MCF 10A (cell line): ENCODE measurements at regions not wholly inside any gene's neighbourhood (a gene's known extent, or its start where the extent isn't known, plus 50 kb on each side); places are given as distances from the start of the nearest gene placed in this dataset.

Experiments
- BruUV-seq: library from RNA; stranded (reverse); fragments of 400-500 nt; replicated peaks from 2 replicates; lab custom pipeline; 2021; lab: Mats Ljungman, UMichigan
- CTCF ChIA-PET: fragments of 300-600 bp; sonication (Branson Sonifier 250); formaldehyde crosslinking; extraction: SDS; loops from one replicate; lab custom pipeline; 2021; ENCODE audit warnings: antibody characterized with exemption, inconsistent platforms; lab: Yijun Ruan, JAX
- POLR2A ChIA-PET: fragments of 300-600, 350-650 bp; sonication (Branson Sonifier 250); formaldehyde crosslinking; extraction: SDS; loops from one replicate; lab custom pipeline; 2020; ENCODE audit warnings: antibody characterized with exemption, inconsistent platforms; lab: Yijun Ruan, JAX
- DNase-seq: peaks from one replicate; pipeline ENCODE4 v3.0.0-alpha.2; 2018; ENCODE audit not compliant: unreplicated experiment
- H3K27ac Mint-ChIP-seq: one replicate; pipeline ENCODE4 v1.8.0; 2022; ENCODE audit warnings: mild to moderate bottlenecking, low read depth, mixed read lengths; ENCODE audit not compliant: unreplicated experiment
- H3K27me3 Mint-ChIP-seq: one replicate; pipeline ENCODE4 v1.8.0; 2022; ENCODE audit warnings: mixed read lengths; ENCODE audit not compliant: insufficient read depth, unreplicated experiment
- H3K36me3 Mint-ChIP-seq: one replicate; pipeline ENCODE4 v1.8.0; 2022; ENCODE audit warnings: mild to moderate bottlenecking, moderate library complexity, mixed read lengths; ENCODE audit not compliant: insufficient read depth, unreplicated experiment
- H3K4me1 Mint-ChIP-seq: one replicate; pipeline ENCODE4 v1.8.0; 2022; ENCODE audit warnings: mixed read lengths; ENCODE audit not compliant: insufficient read depth, unreplicated experiment
- H3K4me3 Mint-ChIP-seq: one replicate; pipeline ENCODE4 v1.8.0; 2022; ENCODE audit warnings: mild to moderate bottlenecking, moderate library complexity, mixed read lengths; ENCODE audit not compliant: unreplicated experiment
- H3K9me3 Mint-ChIP-seq: one replicate; pipeline ENCODE4 v1.8.0; 2022; ENCODE audit warnings: mixed read lengths; ENCODE audit not compliant: unreplicated experiment
- CTCF ChIP-seq: fragments of 200-600 bp; IDR thresholded peaks from one replicate; pipeline ENCODE4 v1.8.0; 2022; ENCODE audit warnings: antibody characterized with exemption, mild to moderate bottlenecking; ENCODE audit not compliant: unreplicated experiment
- intact Hi-C: fragments of 100-400 bp; cut with micrococcal nuclease; formaldehyde crosslinking; loops from 2 replicates; pipeline ENCODE4 v1.14.1; 2022

- intact Hi-C loops, result no loop called here
- no peaks in the 10 kb centered on the region for H3K36me3 Mint-ChIP-seq
- H3K27me3 Mint-ChIP-seq, result peaks cover 56% of the 10 kb centered on the region
- CTCF ChIA-PET, result no interaction called here
- H3K4me1 Mint-ChIP-seq, result no peaks in the 10 kb centered on the region
- no peaks in the 10 kb centered on the region for H3K9me3 Mint-ChIP-seq
- H3K4me3 Mint-ChIP-seq, result no peak overlapping the region
- no TSS peak for BruUV-seq
- no peak for DNase-seq
- no peak for TF ChIP-seq CTCF
- no peak overlapping the region for H3K27ac Mint-ChIP-seq
- POLR2A ChIA-PET, result no interaction called here
These were observed 449.9 kb downstream of the MATN1 start for GRCh38 chr1:30273456-30273855.

DNA sequence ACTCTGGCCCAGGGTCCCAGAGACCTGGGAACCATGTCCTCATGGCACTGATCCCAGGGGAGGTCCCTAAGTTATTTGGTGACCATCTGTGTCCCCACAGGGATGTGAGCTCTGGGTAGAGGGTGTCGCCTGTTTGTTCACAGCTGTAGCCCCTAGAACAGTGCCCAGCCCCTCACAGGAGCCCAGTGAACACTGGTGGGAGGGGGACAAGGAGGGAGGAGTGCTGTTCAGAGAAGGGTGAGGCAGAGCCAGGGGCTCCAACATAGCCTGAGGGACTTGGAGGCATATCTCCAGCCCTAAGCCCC is 450.4 kb downstream of the MATN1 start:
- Mint-ChIP-seq H3K4me3 (no peak overlapping the region), H3K4me1 (no peaks in the 10 kb centered on the region), H3K27me3 (peaks cover 56% of the 10 kb centered on the region), H3K9me3 (no peaks in the 10 kb centered on the region), H3K27ac (no peak overlapping the region), H3K36me3 (no peaks in the 10 kb centered on the region)
- no peak for DNase-seq
- ChIA-PET CTCF (no interaction called here), POLR2A (no interaction called here)
- intact Hi-C loops, result no loop called here
- no peak for TF ChIP-seq CTCF
- no TSS peak for BruUV-seq

- H3K36me3 Mint-ChIP-seq, result no peaks in the 10 kb centered on the region
- H3K4me1 Mint-ChIP-seq, result no peaks in the 10 kb centered on the region
- POLR2A ChIA-PET, result no interaction called here
- TF ChIP-seq CTCF, result no peak
- no peaks in the 10 kb centered on the region for H3K9me3 Mint-ChIP-seq
- intact Hi-C loops, result no loop called here
- no peak overlapping the region for H3K27ac Mint-ChIP-seq
- peaks cover 56% of the 10 kb centered on the region for H3K27me3 Mint-ChIP-seq
- no peak overlapping the region for H3K4me3 Mint-ChIP-seq
- CTCF ChIA-PET, result no interaction called here
- BruUV-seq, result no TSS peak
- no peak for DNase-seq
These were observed 450.9 kb downstream of the MATN1 start for GRCh38 chr1:30272277-30273020.

DNA sequence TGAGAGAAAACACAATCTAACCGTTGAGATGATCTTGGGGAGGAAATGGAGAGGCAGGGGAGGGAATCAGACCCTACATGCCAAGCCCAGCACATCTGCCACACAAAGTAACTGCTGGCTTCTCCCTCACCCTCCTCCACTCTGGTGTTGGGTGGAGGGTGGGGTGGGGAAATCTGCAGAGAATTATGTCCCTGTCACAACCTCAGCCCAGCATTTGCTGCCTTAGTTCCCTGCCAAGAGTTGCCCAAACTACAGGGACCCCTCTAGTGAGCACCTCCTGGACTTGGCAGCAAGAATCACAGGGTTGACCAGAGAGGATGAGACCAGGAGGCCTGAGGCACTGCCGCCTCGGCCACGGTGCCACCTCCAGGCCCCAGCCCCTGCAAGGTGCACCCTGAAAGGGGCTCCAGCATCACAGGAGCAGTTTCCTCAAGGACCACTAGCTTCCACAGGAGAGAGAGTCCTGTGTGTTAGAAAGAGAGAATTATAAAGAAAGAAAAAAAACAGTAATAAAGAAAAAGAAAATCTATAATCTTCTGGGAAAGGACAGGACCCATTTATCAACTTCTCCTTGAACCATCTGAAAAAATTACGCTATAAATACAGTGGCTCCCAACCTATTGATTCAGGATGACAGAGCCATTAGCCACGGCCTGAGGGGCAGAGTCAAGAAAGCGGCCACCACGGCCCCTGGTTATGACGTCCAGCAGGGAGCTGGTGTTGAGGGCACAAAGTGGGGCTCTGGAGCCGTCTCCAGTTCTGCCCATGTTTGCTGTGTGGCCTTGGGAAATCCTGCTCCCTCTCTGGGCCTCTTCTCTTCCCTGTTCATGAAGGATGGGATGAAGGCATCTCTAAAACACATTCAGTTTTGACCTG is 451.7 kb downstream of the MATN1 start:
- ChIA-PET POLR2A (no interaction called here), CTCF (no interaction called here)
- no peak overlapping the region for H3K4me3 Mint-ChIP-seq
- no peak for DNase-seq
- peaks cover 48% of the 10 kb centered on the region for H3K27me3 Mint-ChIP-seq
- no peak overlapping the region for H3K27ac Mint-ChIP-seq
- no TSS peak for BruUV-seq
- no peaks in the 10 kb centered on the region for H3K9me3 Mint-ChIP-seq
- TF ChIP-seq CTCF, result no peak
- no peaks in the 10 kb centered on the region for H3K4me1 Mint-ChIP-seq
- H3K36me3 Mint-ChIP-seq, result no peaks in the 10 kb centered on the region
- intact Hi-C loops, result no loop called here
